GM12875 (cell line): ENCODE measurements at regions not wholly inside any gene's neighbourhood (a gene's known extent, or its start where the extent isn't known, plus 50 kb on each side); places are given as distances from the start of the nearest gene placed in this dataset.

Experiments used
- H3K4me3 ChIP-seq: one replicate; pipeline ENCODE4 v1.5.1; 2011; ENCODE audit warnings: low read depth, low read length, control low read depth
- TF ChIP-seq, protein P1 (sequence below): IDR thresholded peaks from 2 replicates; pipeline ENCODE4 v1.5.1; 2011; ENCODE audit warnings: low read depth, mild to moderate bottlenecking, control low read depth, inconsistent platforms, low read length, moderate library complexity, borderline replicate concordance; ENCODE audit not compliant: insufficient read depth

DNA sequence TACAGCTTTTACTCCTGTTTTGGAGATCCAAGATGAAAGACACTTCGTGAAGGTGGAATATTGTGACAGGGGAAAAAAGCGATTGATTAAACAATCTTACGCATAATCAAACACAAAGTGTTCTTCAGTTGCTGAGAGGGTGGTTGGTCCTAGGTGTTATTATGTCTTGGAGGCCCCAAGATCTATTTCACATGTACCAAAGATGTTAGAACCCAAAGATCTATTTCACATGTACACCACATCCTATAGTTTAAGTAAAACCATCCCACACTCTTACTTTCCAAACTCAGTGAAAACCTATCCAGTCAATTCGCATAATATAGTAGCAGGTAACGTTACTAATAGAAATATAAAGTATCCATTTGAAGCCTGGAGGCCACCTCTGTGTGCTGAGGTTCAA, 242.6 kb upstream of the MAF start:
- no peak overlapping the region for H3K4me3 ChIP-seq
- TF ChIP-seq, protein P1, sequence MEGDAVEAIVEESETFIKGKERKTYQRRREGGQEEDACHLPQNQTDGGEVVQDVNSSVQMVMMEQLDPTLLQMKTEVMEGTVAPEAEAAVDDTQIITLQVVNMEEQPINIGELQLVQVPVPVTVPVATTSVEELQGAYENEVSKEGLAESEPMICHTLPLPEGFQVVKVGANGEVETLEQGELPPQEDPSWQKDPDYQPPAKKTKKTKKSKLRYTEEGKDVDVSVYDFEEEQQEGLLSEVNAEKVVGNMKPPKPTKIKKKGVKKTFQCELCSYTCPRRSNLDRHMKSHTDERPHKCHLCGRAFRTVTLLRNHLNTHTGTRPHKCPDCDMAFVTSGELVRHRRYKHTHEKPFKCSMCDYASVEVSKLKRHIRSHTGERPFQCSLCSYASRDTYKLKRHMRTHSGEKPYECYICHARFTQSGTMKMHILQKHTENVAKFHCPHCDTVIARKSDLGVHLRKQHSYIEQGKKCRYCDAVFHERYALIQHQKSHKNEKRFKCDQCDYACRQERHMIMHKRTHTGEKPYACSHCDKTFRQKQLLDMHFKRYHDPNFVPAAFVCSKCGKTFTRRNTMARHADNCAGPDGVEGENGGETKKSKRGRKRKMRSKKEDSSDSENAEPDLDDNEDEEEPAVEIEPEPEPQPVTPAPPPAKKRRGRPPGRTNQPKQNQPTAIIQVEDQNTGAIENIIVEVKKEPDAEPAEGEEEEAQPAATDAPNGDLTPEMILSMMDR: no peak

DNA sequence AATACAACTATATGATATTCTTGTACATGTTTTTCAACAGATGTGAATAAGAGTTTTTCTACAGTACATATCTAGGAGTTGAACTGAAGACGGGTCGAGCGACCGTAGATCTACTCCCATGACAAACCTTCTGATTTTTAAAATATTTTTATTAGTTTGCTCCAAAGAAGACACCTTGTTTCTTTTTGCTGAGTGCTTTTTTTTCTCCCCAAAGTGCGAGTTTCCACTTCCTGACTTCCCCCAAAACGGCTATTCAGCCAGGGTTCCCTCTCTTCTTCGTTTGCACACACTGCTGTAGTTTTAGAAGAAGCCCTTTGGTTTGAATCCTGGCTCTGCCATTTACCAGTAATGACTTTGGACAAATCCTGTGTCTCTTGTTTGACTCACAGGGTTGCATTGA, 241.7 kb upstream of the MAF start:
- TF ChIP-seq, protein P1: no peak
- no peak overlapping the region for H3K4me3 ChIP-seq

DNA sequence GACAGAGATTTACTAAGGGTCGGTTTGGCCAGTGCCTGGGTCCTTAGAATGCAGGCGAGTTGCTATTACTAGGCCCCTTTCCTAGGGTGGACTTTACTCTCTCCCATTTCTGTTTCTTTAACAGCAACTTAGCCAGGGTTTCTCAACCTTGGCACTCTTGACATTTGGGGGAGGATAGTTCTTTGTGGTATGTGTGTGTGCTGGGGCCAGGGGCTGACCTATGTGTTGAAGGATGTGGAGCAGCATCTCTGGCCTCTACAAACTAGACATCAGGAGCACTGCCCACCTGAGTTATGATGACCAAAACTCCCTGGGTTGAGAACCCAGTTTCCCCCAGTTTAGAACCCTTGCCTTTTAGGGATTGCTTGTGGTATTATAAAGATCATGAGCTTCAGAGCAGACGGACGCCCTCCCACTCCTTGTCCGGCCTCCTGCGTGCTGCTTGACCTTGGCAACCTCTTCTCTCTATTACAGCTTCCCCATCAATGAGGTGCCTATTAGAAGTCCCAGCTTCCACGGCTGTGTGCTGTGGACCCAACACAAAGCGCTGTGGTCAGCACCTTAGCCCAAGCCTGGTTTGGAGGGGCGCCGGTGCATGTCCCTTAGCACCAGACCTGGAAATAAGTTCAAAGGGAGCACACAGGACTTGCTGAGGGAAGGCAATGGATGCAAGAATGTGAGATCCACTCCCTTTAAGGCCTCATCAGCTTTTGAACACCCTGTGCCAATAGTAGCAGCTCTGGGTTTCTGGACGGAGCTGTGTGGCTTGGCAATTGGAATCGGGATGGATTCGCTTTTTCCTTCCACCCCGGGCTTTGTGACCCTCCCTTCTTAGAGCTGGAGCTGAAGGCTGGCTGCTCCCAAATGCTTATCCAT, 239.2 kb upstream of the MAF start:
- TF ChIP-seq, protein P1: no peak
- no peak overlapping the region for H3K4me3 ChIP-seq

DNA sequence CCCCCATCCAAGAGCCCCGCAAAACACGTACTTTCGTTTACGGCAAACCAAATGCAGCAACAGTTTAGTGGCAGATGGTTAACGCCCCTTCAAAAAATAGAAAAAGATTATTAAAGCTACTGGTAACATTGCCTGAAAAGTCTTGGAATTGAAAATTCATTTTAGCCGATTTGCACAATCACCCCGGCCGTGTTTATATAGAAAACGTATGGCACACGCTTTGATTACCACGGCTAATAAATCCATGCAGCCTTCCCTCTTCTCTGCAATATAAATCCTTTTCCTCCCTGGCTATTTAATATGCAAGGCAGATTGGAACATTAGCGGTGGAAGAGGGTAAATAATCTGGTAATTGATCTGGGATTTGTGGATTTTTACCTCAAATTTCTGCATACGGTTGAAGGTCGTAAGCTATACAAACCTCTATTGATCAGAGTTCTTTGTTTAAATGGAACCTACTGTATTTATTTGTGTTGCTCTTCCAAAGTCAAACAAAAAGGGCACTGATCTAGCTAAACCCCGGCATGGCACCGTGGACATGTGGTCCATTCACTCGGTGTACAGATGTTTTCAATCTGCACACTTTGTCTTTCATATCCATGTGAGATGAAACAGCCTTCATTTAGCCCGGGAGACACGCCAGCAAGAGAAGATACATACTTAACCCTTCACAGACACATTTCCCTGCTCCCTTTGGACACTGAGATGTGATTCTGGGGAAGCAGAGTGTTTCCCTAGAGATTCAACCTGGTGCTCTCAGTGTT, 238.1 kb upstream of the MAF start:
- TF ChIP-seq, protein P1: no peak
- no peak overlapping the region for H3K4me3 ChIP-seq

DNA sequence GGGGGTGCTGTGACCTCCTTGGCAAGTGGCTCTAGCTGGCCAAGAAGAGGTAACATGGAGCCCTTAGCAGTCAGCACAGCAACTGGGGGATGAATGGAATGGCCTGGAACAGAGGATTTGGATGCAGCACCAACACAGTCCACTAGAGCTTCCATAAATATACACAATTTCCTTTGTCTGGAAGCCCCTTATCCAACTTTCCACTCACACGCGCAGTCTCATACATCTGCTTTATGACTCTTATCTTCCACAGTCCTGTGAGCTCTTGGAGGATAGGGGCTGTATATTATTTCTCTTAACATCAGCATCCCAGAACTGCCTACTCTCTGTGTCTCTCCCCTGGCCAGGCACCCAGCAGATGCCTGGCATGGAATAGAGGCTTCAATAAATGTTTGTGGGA, 235.6 kb upstream of the MAF start:
- TF ChIP-seq, protein P1: no peak
- H3K4me3 ChIP-seq: no peak overlapping the region

DNA sequence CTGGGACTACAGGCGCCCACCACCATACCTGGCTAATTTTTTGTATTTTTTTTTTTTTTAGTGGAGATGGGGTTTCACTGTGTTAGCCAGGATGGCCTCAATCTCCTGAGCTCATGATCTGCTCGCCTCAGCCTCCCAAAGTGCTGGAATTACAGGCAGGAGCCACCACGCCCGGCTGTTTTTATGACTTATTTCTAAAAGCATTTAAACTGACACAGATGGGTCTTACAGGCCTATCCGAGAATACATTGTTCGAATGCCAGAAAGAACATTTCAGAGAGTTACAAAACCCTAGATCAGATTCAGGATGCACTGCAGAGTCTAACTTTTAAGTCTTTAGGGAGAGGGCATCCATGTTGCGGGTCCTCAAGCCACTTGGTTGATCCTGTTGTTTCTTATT, 234.7 kb upstream of the MAF start:
- no peak overlapping the region for H3K4me3 ChIP-seq
- TF ChIP-seq, protein P1: no peak
